ENCODE measurements at regions not wholly inside any gene's neighbourhood (a gene's known extent, or its start where the extent isn't known, plus 50 kb on each side); places are given as distances from the start of the nearest gene placed in this dataset.

GRCh38 chr22:27681037-27681436 is 120.5 kb downstream of the MN1 start:
- DNase-seq (ENCODE audit: low read depth in 2 of 3, low spot score in 1 of 3), result no peak

- no peak for DNase-seq (ENCODE audit: low read depth in 2 of 3, low spot score in 1 of 3)
Observed at GRCh38 chr22:27682437-27682836, 119.1 kb downstream of the MN1 start.

- DNase-seq (ENCODE audit: low read depth in 2 of 3, low spot score in 1 of 3), result no peak
Observed at GRCh38 chr22:27684901-27685300, 116.7 kb downstream of the MN1 start.

- DNase-seq (ENCODE audit: low read depth in 2 of 3, low spot score in 1 of 3), result no peak
Observed at GRCh38 chr22:27685515-27685914, 116.0 kb downstream of the MN1 start.

GRCh38 chr22:27685970-27686369 is 115.6 kb downstream of the MN1 start:
- no peak for DNase-seq (ENCODE audit: low read depth in 2 of 3, low spot score in 1 of 3)

- DNase-seq (ENCODE audit: low read depth in 2 of 3, low spot score in 1 of 3), result no peak
Observed at GRCh38 chr22:27686534-27686933, 115.0 kb downstream of the MN1 start.

- DNase-seq (ENCODE audit: low read depth in 2 of 3, low spot score in 1 of 3), result no peak
Observed at GRCh38 chr22:27687984-27688545, 113.5 kb downstream of the MN1 start.

- DNase-seq (ENCODE audit: low read depth in 2 of 3, low spot score in 1 of 3), result no peak
Observed at GRCh38 chr22:27689664-27690063, 111.9 kb downstream of the MN1 start.

GRCh38 chr22:27690599-27690998 is 111.0 kb downstream of the MN1 start:
- no peak for DNase-seq (ENCODE audit: low read depth in 2 of 3, low spot score in 1 of 3)

- no peak for DNase-seq (ENCODE audit: low read depth in 2 of 3, low spot score in 1 of 3)
Observed at GRCh38 chr22:27692243-27692642, 109.3 kb downstream of the MN1 start.

GRCh38 chr22:27695925-27696324 is 105.6 kb downstream of the MN1 start:
- DNase-seq (ENCODE audit: low read depth in 2 of 3, low spot score in 1 of 3), result no peak

- DNase-seq (ENCODE audit: low read depth in 2 of 3, low spot score in 1 of 3), result no peak
Observed at GRCh38 chr22:27697888-27698287, 103.7 kb downstream of the MN1 start.

Measured in stimulated activated CD4-positive, alpha-beta T cell treated with anti-CD3 and anti-CD28 coated beads, Interleukin-12 subunit alpha, Interleukin-12 subunit beta, amount 100 ng/mL, for 48 hours (primary cell).